Suppressor macrophage treated with lipopolysaccharide for 4 hours (primary cell): ENCODE measurements at regions not wholly inside any gene's neighbourhood (a gene's known extent, or its start where the extent isn't known, plus 50 kb on each side); places are given as distances from the start of the nearest gene placed in this dataset.
"Not testable (repeated sequence)": the region's sequence is repeated elsewhere in the genome, so short reads cannot be mapped to it uniquely, and the experiment has no call there.

Source experiments
- DNase-seq: peaks from one replicate; pipeline ENCODE4 v3.0.0-alpha.2; 2020

DNA sequence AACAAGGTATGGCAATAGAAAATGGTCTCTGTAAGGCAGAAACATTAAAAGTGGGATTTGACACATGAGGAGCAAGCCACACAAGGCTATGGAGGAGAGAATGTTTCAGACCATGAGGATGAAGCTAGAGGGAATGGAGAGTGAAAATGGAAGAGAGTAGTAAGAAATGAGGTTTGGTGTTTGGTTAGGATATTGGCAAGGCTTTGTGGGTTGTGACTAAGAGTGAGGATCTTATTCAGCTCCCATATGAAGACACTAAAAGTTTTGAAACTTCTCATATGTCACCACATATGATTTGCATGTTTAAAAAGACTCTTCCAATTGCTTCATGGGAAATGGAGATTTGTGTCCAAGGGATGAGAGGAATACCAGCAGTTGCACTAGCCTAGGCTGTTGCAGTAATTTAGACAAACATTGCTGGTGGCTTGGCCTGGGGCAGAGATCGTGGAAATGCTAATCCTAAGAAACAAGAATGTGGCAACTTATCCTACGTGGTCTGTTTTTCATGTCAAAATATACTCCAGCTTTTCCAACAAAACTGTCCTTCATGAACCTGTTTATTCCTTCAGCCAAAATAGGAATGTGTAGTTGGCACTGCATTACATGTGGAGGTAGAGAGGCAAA lies 749.0 kb downstream of the PDCD6IP start:
- no peak for DNase-seq

- DNase-seq: no peak
These were observed 768.8 kb downstream of the PDCD6IP start for GRCh38 chr3:34567266-34567665.

DNA sequence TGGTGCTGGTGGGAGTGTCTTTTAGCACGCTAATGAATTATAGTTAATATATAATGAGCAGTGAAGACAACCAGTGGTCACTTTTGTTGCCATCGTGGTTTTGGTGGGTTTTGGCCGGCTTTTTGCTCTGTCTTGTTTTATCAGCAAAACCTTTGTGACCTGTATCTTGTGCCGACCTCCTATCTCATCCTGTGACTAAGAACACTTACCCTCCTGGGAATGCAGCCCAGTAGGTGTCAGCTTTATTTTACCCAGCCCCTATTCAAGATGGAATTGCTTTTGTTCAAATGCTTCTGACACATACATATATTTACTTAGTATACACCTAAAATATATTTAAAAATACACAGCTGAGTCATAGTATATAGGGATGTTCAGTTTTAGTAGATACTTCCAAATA lies 770.3 kb downstream of the PDCD6IP start:
- DNase-seq: no peak

DNA sequence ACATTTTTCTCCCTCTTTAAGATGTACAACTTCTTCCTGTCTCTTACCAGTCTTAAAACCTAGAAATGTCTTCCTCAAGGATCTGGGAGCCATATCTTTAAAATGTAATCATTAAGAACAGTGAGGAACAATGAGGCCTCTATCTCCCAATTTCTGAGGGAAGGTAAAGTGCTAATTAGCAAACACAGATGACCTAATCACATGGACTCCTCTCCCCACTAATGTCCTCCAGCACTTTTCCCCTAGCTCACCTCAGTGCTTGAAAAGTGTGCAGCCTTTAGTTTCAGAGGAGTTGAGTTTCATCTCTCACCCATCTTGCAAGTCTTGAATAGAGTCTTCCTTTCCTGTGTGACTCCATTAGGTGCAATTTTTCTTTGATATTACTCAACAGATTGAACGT lies 771.0 kb downstream of the PDCD6IP start:
- DNase-seq: no peak

- DNase-seq: no peak
These were observed 772.7 kb downstream of the PDCD6IP start for GRCh38 chr3:34570916-34571705.

GRCh38 chr3:34571714-34572113 lies 773.3 kb downstream of the PDCD6IP start:
- DNase-seq: no peak

GRCh38 chr3:34575776-34576175 lies 777.3 kb downstream of the PDCD6IP start:
- no peak for DNase-seq

DNA sequence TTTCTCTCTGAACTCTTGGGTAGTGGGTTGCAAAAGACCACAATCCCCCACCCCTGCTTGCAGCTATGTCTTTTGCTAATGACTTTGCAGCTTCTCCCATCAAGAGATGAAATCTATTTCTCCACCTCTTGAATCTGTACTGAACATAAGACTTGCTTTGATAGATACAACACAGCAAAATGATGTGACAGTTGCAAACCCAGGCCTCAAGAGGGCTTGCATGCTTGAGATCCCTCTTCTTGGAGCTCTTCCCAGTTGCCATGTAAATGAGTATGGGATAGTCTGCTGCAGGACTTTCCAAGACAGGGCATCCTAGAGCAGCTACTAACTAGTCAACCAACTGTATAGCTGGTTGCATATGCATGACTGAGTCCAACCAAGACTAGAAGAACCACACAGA lies 783.6 kb downstream of the PDCD6IP start:
- no peak for DNase-seq

GRCh38 chr3:34583451-34583850 lies 785.0 kb downstream of the PDCD6IP start:
- no peak for DNase-seq

GRCh38 chr3:34584971-34585370 lies 786.5 kb downstream of the PDCD6IP start:
- DNase-seq: no peak

DNA sequence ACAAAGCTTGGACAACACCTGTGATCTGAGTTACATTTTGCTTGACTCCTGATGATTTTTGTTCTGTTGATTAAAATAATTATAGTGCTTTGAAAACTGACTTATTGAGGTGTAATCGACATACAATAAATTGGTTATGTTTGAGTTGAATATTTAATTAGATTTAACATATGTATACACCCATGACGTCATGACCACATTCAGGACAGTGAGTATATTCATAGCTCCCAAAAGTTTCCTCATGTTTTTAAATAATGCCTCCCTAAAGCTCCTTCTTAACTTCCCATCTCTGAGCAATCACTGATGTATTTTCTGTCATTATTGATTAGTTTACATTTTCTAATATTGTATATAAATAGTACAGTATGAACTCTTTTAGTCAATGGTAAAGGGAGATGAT lies 801.2 kb downstream of the PDCD6IP start:
- DNase-seq: no peak

DNA sequence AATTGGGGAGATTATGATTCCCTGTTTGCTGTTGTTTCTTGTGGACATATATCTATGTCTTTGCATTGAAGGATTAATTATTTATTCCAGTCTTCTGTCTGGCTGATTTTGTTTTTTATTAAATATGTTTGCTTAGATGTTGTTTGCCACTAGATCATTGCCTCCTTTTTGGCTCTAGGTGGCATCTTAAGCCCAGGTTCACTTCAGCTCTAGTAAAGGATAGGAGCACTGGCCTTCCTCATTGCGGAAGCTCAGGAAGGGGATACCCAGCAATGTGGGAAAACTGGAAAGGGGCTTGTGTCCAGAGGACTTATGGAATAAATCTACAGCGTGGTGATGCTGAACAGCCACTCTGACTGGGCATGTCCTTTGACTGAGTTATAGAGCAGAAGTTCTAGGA lies 821.6 kb downstream of the PDCD6IP start:
- DNase-seq: no peak

- no peak for DNase-seq
These were observed 828.3 kb downstream of the PDCD6IP start for GRCh38 chr3:34626699-34627098.

- DNase-seq: no peak
These were observed 836.5 kb downstream of the PDCD6IP start for GRCh38 chr3:34634939-34635338.

- DNase-seq: no peak
These were observed 837.0 kb downstream of the PDCD6IP start for GRCh38 chr3:34635352-34635850.

DNA sequence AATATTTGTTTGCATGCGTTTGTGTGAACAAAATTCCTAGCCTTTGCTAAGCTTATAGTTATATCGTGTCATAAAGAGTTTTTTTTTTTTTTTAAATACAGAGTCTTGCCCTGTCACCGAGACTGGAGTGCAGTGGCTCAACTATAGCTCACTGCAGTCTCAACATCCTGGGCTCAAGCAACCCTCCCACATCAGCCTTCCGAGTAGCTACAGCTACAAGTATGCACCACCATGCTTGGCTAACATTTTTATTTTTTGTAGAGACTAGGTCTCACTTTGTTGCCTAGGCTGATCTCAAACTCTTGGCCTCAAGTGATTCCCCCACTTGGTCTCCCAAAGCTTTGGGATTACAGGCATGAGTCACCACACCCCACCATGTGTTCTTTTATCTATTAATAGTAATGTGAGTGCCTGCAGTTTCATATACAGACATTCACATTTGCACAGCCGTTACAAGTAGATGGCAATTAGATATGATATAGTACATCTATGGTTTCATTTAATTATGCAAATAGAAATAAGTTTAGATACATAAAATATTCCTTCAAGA lies 848.6 kb downstream of the PDCD6IP start:
- no peak for DNase-seq

- no peak for DNase-seq
These were observed 851.7 kb downstream of the PDCD6IP start for GRCh38 chr3:34650131-34650530.

DNA sequence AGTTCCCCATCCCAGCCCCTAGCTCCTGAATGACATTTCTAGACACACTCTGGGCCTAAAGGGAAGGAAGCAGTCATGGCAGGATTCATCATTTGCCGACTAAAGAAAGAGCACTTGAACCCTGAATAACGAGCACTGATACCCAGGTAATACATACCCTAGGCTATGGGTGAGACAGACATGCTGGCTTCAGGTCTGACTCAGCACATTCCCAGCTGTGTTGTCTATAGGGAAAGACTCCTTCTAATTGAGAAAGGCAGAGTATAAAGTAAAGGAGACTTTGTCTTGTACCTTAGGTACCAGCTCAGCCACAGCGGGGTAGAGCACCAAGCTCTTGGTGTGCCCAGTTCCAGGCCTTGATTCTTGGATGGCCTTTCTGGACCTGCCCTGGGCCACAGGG lies 870.5 kb downstream of the PDCD6IP start:
- no peak for DNase-seq

GRCh38 chr3:34669490-34669889 lies 871.1 kb downstream of the PDCD6IP start:
- DNase-seq: no peak

- no peak for DNase-seq
These were observed 877.1 kb downstream of the PDCD6IP start for GRCh38 chr3:34675383-34676120.

- DNase-seq: no peak
These were observed 878.0 kb downstream of the PDCD6IP start for GRCh38 chr3:34676436-34676835.

- DNase-seq: peak; percentile 30
These were observed 880.1 kb downstream of the PDCD6IP start for GRCh38 chr3:34678575-34678974.

DNA sequence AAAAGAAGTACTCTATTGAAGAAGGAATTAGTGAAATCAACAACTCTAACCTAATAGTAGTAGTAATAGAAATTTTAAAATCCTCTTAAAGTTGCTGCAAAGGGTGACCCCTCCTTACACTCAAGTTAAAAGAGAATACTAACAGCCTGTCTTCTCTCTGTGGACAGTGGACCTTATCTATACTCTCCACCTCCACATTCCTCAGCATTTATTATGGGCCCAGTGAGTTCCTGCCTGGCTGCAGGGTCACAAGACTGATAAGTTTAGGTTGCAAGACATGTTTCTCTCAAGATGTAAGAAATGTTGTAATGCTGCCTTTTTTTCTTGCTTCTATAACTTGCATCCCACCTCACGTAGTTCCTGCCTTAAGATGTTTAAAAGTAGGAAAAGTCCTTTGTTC lies 880.6 kb downstream of the PDCD6IP start:
- not testable (repeated sequence) for DNase-seq
